ENCODE measurements at regions not wholly inside any gene's neighbourhood (a gene's known extent, or its start where the extent isn't known, plus 50 kb on each side); places are given as distances from the start of the nearest gene placed in this dataset.
"Not testable (repeated sequence)": the region's sequence is repeated elsewhere in the genome, so short reads cannot be mapped to it uniquely, and the experiment has no call there.

DNA sequence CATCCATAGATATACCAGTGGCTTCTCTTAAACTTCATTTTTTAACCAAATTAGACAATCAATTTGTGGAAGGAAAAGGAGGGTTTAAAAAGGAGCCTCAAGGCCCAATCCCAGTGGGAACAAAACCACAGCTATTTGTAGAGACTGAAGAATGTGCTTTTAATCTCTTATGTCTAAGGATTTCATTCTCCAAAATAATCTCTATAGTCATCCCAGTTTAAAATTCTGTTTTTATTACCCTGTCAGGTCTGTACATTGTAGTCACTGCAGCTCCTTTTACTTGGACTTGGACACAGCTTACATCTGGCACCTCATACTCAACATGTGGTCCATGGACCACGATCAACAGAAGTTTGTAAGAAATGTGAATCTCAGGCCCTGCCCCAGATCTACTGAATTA, 152.1 kb upstream of the STMND1 start:
- DNase-seq (ENCODE audit: low read depth in 3 of 3), result no peak

DNA sequence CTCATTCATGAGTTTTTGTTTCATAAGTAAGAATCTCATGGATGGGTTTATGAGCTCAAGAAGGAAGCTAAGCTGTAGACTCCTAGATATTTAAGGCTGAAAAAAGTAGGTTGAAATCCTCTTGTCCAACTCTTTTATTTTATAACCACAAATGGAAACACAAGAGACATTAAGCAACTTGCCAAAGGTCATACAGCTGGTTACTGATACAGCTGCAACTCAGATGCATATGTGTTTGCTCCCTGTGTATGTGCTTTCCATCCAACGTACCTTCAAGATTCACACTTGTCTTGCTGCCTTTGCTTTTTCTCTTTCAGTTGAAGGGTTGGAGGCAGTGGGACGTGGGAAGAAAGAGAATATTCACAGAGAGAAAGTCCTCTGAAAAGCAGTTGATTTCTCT, 153.5 kb upstream of the STMND1 start:
- DNase-seq (ENCODE audit: low read depth in 3 of 3), result no peak

DNA sequence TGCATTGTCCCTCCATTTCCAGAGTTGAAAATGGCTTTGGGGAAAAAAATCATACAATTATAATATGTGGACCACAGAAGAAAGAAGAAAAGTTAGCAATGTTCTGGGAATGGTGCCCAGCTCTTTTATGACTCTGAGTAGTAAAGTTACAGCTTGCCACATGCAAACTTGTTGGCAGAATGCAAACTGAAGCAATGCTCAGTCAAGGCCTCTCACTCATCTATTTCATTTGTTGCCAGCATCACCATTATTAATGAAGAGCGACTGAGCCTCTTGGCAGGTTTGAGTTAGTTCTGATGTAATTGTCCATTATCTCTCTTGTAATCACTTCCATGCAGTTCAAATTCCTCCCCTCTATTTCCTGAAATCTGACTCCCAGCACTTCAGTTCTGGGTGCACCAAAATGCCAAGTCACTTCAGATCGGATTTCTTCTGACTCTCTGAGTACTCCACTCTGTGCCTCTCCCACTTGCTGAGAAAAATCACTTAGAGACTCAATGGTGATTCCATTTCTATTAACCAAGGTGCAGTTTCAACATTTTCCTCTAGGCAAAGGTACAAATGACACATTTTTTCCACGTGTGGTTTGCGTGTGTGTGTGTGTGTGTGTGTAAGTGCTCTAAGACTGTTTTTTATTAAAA, 154.4 kb upstream of the STMND1 start:
- DNase-seq (ENCODE audit: low read depth in 3 of 3), result no peak

DNA sequence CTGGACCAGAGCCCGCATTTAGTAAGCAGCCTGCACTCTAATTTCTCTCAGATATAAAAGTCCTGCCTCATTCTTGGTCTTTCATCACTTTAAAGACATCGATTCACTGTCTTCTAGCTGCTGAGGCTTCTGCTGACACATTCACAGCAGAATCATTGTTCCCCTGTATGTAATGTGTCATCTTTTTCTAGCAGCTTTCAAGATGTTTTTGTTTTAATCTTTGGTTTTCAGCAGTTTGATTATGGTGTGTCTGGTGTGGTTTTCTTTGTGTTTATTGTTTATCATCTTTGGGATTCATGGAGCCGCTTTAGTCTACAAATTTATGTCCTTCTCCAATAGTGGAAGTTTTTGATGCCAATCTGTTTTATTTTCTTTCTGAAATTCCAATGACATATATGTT, 157.3 kb upstream of the STMND1 start:
- no peak for DNase-seq (ENCODE audit: low read depth in 3 of 3)

DNA sequence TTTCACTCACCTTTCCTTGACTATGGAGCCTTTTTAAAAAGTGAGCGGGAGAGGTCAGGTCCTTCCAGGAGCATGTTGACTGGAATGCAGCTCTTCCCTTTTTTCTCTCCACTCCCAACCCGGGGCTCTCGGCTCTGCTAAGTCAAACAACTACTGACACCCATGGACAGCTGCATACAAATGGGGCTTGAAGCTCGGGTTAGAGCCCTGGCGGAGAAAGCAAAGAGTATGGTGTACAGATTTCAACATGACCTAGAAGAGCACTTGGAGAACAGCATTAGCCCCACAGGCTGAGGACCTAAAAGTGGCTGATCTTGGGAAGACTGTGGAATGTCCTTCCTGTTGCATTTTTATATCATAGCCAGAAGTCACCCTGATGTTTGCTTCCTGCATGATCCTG, 162.0 kb upstream of the STMND1 start:
- DNase-seq (ENCODE audit: low read depth in 3 of 3), result no peak

DNA sequence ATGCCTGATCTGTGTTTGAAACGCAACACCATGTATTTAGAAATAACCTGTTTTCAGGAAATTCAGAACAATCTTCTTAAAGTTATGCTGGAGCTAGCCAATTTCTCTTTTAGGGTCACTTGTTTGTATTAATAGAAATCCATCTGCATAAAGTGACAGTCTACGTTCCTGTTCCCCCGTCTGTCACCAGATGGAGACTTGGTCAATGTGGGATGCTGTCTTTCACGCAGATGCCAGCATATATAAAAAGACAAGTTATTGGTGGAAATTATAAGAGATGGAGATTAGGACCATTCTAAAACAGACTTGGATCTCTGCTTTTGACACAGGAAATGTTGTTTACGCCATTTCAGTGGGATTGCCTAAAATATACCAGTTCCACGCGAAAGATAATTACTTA, 162.5 kb upstream of the STMND1 start:
- DNase-seq (ENCODE audit: low read depth in 3 of 3), result no peak

DNA sequence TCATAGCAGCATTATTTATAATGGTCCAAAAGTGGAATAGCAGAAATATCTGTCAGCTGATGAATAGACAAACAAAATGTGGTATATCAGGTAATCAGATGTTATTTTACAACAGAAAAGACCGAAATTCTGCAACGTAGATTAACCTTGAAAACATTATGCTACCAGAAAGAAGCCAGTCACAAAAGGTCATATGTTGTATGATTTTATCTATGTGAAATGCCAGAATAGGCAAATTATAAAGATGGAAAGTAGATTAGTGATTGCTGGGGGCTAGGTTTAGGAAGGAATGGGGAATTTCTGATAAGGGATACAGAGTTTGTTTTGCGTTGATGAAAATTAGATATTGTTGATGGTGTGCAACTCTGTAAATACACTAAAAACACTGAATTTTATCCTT, 165.0 kb upstream of the STMND1 start:
- no peak for DNase-seq (ENCODE audit: low read depth in 3 of 3)

DNA sequence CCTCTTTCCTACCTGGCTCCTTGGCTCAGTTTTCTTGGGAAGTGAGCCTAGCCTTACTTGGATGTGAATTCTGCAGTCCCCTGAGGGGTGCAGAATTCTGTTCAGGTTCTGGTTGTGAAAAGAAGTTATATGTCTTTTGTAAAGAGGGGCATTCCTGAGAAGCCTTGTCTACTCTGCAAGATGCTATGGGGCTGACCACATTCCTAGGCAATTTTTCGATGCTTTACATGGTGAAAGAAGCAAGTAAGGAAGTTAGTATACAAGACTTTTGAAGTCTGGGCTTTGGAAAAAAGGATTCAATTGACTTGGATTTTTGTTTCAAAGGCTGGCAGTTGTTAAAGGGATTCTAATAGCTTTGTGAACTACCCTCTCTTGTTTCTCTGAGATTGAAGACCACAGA, 167.9 kb upstream of the STMND1 start:
- DNase-seq (ENCODE audit: low read depth in 3 of 3), result no peak

DNA sequence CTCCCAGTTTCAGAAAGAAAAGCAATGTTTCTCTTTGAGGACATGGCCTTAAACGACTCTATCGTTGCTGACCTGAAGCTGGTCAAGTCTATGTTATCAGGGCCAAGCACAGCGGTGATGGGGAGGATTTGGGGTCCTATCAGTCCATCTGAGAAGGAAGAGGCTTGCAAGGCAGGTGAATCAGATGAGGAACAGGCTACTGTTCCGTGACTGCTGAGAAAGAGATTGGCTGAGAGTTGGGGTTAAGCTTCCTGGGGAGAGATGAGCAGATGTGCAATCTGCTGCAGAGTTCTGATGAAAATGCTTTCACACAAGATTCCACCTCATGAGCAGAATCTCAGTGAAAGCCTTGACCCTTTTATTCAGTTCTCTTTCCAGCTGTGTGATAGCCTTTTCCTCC, 168.3 kb upstream of the STMND1 start:
- no peak for DNase-seq (ENCODE audit: low read depth in 3 of 3)

DNA sequence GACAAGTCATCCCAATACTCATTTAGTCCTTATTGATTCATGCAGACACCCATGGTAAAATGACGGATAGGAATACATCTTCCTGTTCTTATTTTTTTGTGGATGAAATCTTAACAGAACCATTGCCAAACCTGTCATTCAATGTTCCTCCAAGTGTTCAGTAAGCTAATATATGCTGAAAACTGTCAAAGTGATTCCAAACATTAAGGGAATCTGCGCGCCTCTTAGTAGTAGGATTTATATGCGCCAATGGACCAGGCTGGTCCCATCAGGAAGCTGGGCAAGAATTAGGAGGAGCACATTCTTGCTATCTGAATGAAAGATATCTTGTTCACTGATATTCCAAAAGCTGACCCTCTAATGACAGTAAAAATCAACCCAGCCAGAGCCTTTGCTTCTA, 168.9 kb upstream of the STMND1 start:
- no peak for DNase-seq (ENCODE audit: low read depth in 3 of 3)

DNA sequence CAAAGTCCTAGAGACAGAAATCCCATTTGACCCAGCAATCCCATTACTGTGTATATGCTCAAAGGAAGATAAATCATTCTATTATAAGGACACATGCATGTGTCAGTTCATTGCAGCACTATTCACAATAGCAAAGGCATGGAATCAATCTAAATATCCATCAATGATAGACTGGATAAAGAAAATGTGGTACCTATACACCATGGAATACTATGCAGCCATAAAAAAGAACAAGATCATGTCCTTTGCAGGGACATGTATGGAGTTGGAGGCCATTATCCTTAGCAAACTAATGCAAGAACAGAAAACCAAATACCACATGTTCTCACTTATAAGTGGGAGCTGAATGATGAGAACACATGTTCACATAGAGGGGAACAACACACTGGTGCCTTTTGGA, 169.8 kb upstream of the ATXN1 start:
- not testable (repeated sequence) for DNase-seq (ENCODE audit: low read depth in 3 of 3)

DNA sequence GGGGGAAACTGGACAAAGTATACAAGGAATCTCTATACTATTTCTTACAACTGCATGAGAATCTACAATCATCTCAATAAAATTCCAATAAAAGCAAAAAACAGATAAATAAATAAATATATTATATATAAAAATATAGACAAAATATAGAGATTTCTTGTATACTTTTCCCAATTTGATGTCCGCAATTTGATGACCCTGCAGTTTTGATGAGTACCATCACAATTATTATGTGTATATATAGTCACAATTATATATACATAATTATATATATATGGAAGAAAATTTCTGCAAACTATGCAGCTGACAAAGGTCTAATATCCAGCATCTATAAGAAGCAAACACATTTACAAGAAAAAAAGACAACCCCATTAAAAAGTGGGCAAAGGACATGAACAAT, 169.2 kb upstream of the ATXN1 start:
- DNase-seq (ENCODE audit: low read depth in 3 of 3), result no peak

DNA sequence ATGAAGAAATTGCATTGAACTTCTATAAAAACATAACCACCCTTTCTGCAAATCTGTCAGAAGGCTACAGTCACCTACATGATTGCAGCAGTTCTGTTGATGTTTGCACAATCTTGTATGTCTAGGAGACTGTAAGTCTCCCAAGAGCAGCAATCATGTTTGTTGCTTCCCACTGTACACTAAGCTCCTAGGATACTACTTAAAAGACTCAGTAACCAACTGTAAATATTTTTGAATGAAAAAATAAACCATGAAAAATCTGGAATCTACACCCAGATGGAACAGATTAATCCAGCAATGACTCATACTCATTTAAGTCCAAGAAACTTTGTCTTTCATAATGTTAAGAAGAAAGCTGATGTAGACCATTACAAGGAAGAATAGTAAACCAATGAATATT, 168.5 kb upstream of the ATXN1 start:
- no peak for DNase-seq (ENCODE audit: low read depth in 3 of 3)

DNA sequence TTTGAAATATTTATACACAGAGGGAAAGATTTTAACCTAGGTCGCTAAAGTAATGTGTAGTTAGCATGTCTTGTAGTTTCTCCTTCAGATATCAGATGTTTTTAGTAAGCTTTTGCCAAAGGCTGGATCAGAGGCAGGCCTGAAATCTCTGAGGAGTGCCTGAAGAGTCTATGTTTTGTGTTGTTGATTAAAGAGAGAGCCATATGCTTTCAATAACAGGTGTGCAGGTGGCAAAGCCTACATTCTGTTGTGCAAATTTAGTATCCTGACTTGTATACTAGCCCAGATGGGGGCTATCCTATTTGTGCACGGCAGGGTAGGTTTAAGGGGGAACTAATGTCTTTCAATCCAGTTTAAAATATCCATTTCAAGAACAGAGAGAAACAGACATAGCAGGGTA, 167.1 kb upstream of the ATXN1 start:
- no peak for DNase-seq (ENCODE audit: low read depth in 3 of 3)

DNA sequence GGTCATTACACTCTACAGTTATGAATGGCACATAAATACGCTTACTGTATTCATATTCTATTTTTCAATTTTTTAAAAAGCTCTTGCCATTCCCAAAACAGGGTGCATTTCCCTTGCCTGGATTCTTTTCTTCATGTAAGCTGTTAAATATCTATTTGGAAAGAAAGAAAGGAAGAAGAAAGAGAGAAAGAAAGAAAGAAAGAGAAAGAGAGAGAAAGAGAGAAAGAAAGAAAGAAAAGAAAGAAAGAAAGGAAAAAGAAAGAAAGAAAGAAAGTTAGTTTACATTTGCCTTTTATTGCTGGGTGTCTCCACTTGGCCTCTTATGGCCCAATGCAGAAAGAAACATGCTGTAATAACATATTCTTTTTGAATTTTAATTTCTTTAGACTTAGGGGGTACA, 165.9 kb upstream of the ATXN1 start:
- no peak for DNase-seq (ENCODE audit: low read depth in 3 of 3)

DNA sequence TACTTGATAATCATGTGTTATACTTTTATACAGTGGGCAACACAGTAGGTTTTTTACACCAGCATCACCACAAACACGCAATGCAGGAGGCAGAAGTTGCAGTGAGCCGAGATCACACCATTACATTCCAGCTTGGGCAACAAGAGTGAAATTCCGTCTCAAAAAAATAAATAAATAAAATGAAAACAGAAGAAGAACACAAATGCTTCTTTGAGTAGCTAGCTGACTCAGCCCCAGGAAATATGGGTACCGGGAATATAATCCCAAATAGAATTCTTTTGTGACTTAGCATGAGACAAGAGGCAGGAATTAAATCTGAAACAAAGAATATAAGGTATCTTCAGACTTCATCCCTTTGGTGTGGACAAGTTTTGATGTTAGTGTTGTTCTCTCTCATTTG, 164.2 kb upstream of the ATXN1 start:
- DNase-seq (ENCODE audit: low read depth in 3 of 3), result no peak

DNA sequence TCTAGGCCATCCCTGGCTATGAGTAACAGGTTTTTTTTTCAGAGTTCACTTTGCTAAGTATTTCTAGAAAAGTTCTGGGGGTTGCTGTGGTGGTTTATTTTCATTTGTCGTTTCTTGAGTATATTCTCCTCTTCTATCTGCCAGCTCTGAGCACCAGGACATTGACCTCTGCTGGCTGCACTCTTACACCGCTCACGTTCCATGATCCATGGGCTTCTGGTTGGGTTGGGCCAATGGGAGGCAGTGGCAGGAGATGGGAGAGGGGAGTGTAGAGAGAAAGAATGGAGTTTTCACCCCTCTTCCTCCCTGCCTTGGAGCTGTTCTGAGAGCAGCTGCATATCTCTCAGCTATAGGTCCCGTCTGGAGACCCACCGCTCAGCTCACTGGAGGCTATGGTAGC, 161.0 kb upstream of the ATXN1 start:
- no peak for DNase-seq (ENCODE audit: low read depth in 3 of 3)

DNA sequence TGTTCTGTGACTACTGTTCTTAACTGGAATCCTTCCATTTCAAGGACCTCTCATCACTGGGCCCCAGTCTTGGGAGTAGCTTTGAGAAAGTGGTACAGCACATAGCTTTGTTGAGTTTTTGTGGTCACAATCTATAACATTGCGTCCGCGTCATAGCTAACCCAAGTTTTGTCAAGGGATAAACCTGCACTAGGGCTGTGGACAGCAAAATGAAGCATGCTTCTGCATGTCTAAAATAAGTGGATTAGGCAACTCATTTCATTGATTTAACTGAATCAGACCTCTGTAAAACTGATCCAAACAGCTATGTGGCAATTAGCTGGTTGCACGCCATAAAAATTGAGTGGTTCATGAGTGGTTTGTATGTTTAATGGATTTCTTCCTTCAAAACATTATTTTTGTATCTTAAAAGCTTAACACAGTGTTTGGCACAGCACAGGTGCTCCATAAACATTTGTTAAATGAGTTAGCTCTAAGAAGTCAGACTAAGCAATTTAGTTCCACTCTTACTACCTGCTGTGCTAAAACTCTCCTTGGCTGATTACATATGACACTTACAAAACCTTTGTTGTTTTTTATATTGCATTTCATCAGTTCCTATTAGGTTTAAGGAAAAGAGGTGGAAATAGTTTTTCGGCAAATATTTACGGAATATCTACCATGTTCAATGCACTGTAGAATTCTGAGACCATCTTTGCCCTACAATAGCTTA, 160.3 kb upstream of the ATXN1 start:
- no peak for DNase-seq (ENCODE audit: low read depth in 3 of 3)

DNA sequence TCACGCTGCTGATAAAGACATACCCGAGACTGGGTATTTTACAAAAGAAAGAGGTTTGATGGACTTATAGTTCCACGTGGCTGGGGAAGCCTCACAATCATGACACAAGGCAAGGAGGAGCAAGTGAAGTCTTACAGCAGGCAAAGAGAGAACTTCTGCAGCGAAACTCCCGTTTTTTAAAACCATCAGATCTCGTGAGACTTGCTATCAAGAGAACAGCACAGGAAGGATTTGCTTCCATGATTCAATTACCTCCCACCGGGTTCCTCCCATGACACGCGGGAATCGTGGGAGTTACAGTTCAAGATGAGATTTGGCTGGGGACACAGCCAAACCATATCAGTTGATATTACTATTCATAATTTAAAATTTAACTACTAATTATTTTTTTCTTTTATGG, 157.3 kb upstream of the ATXN1 start:
- DNase-seq (ENCODE audit: low read depth in 3 of 3), result no peak

DNA sequence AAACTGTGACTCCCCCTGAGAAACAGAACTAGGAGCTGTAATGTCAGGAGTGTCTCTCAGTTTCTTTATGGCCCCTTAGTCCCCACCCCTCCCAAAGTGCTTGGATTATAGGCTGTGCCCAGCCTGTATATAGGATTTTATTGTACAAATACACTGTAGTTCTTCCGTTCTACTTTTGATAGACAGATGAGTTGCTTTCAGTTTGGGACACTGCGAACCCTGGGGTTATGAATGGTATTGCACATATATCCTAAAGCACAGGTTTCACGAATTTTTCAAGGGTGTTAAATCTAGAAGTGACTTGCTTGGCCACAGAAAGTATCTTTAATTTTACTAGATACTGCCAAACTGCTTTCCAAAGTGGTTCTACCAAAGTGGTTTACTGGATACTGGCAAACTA, 152.9 kb upstream of the ATXN1 start:
- DNase-seq (ENCODE audit: low read depth in 3 of 3), result no peak

DNA sequence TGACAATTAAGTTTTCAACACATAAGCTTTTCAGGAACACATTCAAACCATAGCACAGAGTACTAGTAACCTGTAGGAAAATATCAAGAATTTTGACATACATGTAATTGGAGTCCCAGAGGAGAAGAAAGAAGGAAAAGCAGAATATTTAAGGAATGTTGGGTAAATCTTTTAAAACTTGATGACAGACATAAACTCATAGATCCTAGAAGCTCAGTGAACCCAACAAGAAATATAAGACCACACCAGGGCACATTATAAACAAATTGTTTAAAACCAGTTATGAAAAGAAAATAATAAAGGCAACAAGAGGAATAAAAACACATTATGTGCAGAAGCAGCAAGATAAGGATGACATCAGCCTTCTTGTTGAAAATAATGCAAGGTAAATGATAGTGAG, 151.5 kb upstream of the ATXN1 start:
- no peak for DNase-seq (ENCODE audit: low read depth in 3 of 3)

DNA sequence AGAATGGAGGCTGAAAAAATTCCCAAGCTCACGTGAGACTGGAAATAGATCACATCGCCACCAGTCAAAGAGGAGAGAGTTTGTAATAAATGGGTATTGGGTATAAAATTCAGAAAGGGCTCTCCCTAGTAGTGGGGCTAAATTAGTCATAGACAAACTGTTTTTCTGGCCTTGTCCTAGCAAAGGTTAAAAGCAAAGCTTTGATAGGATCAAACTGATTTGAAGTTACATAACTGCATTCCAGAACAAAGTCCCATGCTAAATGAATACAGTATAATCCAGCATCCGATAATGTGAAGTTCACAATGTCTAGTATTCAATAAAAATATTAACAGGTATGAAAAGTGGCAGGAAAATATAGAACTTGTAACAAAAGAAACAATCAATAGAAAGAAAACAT, 149.8 kb upstream of the ATXN1 start:
- no peak for DNase-seq (ENCODE audit: low read depth in 3 of 3)

DNA sequence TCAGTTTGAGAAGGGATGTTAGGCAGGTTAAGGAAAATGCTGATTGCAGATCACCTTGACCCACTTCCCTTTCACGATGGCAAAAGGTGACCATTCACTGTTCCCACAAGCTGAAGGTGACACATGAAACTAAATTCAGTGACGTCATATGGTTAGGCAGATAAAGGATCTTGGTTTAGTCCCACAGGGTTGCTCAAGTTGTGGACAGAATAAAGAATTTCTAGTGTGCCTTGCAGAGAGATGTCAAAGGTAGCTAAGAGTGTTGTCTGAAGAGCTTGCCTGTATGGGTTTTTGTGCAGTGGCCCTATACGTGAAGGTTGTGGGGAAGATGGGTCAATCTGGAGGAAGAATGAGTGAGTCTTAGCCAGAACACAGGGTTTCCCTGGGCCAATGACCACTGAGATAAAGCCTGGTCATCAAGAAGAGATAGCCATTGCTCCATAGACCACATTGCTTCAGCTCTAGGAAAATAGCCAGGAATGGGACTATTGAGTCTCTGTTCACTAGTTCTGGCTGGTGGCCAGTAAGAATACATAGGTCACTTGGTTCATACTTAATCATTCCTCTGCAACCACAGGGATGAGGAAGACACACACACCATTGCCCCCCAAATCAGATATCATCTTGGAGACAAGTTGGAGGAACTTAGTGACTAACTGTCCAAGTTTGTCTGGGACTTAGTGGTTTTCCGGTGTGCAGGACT, 148.5 kb upstream of the ATXN1 start:
- DNase-seq (ENCODE audit: low read depth in 3 of 3), result no peak
